ENCODE measurements at regions not wholly inside any gene's neighbourhood (a gene's known extent, or its start where the extent isn't known, plus 50 kb on each side); places are given as distances from the start of the nearest gene placed in this dataset.

DNA sequence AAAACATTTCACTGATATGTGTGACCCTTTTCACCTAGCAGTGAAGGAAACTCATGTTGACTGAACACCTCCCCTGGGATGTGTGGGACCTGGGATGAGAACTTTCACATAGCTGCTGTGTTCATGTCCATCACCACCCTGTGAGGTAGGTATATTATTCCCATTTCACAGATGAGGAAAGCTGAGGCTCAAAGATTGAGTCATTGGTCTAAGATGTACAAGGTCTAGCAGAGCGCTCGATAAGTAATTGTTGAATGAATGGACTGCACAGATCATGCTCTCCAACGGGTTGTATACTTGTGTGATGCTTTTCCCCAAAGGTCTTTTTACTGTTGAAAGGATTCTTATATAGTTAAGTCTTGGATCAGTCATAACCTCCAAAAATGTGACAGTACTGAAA lies 75.6 kb upstream of the TSC22D1 start:
- H3K4me2 ChIP-seq (ENCODE audit: low read length), result no peak overlapping the region
- POLR2A ChIA-PET (ENCODE audit: unreplicated experiment), result no interaction called here
- H3K9ac ChIP-seq (ENCODE audit: low read length), result no peak overlapping the region
- BruUV-seq (replicated peaks), result no TSS peak
- no peak overlapping the region for H2AFZ ChIP-seq (ENCODE audit: low read length)
- no peaks in the 10 kb centered on the region for H3K79me2 ChIP-seq (ENCODE audit: low read length)
- H3K9me2 ChIP-seq (replicated peaks; ENCODE audit: low read length), result no peaks in the 10 kb centered on the region
- TF ChIP-seq, protein P1, sequence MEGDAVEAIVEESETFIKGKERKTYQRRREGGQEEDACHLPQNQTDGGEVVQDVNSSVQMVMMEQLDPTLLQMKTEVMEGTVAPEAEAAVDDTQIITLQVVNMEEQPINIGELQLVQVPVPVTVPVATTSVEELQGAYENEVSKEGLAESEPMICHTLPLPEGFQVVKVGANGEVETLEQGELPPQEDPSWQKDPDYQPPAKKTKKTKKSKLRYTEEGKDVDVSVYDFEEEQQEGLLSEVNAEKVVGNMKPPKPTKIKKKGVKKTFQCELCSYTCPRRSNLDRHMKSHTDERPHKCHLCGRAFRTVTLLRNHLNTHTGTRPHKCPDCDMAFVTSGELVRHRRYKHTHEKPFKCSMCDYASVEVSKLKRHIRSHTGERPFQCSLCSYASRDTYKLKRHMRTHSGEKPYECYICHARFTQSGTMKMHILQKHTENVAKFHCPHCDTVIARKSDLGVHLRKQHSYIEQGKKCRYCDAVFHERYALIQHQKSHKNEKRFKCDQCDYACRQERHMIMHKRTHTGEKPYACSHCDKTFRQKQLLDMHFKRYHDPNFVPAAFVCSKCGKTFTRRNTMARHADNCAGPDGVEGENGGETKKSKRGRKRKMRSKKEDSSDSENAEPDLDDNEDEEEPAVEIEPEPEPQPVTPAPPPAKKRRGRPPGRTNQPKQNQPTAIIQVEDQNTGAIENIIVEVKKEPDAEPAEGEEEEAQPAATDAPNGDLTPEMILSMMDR (conservative IDR thresholded peaks at IDR 0.05; ENCODE audit: low read depth, low read length), result no peak
- no peak for TF ChIP-seq EZH2 (IDR thresholded peaks at IDR 0.05; ENCODE audit: low read length, unreplicated experiment)
- TF ChIP-seq EZH2phosphoT487 (IDR thresholded peaks at IDR 0.05; ENCODE audit: borderline replicate concordance, low read length), result no peak
- intact Hi-C loops (cut with micrococcal nuclease), result no loop called here
- no peak overlapping the region for H3K27ac ChIP-seq (ENCODE audit: low read length)
- H3K4me3 ChIP-seq (ENCODE audit: low read length), result no peak overlapping the region
- no peaks in the 10 kb centered on the region for H3K27me3 ChIP-seq (ENCODE audit: low read length)
- CTCF ChIA-PET, result no interaction called here
- ATAC-seq (no peak), DNase-seq (no peak)
- no peaks in the 10 kb centered on the region for H3K9me3 ChIP-seq (ENCODE audit: low read length)
- no peaks in the 10 kb centered on the region for H3F3A ChIP-seq (ENCODE audit: low read length, unreplicated experiment)
- H4K20me1 ChIP-seq (ENCODE audit: low read length), result no peaks in the 10 kb centered on the region
- H3K4me1 ChIP-seq (ENCODE audit: insufficient read depth, low read length), result 0 out of 2 replicates have a peak, but pooled peaks cover 4% of the 10 kb centered on the region
- H3K36me3 ChIP-seq (ENCODE audit: low read depth, low read length), result no peaks in the 10 kb centered on the region

DNA sequence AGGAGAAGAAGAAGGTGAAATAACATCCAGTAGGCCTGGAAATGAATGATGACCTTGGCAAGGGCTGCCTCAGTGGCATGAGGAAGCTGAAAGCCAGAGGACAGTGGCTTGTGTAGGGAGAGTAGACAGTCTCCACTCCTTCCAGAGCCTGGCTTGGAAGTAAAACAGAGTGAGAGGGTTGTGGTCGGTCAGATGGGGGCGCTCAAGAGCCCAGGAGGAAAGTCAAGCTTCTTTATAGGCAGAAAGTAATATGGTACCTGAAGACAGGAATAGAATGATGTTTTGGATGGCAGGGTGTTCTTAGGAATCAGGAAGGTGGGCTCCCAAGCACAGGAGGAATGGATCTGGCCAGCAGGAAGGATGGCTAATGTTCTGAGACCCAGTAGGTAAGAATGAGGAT lies 75.1 kb upstream of the TSC22D1 start:
- Histone ChIP-seq H3K4me1 (ENCODE audit: insufficient read depth, low read length) (0 out of 2 replicates have a peak, but pooled peaks cover 4% of the 10 kb centered on the region), H3K27me3 (ENCODE audit: low read length) (no peaks in the 10 kb centered on the region), H3K36me3 (ENCODE audit: low read depth, low read length) (no peaks in the 10 kb centered on the region), H3K4me3 (ENCODE audit: low read length) (no peak overlapping the region), H3F3A (ENCODE audit: low read length, unreplicated experiment) (no peaks in the 10 kb centered on the region), H3K27ac (ENCODE audit: low read length) (no peak overlapping the region), H3K79me2 (ENCODE audit: low read length) (no peaks in the 10 kb centered on the region), H3K9me2 (replicated peaks; ENCODE audit: low read length) (no peaks in the 10 kb centered on the region), H3K9ac (ENCODE audit: low read length) (no peak overlapping the region), H3K4me2 (ENCODE audit: low read length) (no peak overlapping the region), H2AFZ (ENCODE audit: low read length) (no peak overlapping the region), H3K9me3 (ENCODE audit: low read length) (no peaks in the 10 kb centered on the region), H4K20me1 (ENCODE audit: low read length) (no peaks in the 10 kb centered on the region)
- TF ChIP-seq, protein P1 (conservative IDR thresholded peaks at IDR 0.05; ENCODE audit: low read depth, low read length), result no peak
- TF ChIP-seq EZH2 (IDR thresholded peaks at IDR 0.05; ENCODE audit: low read length, unreplicated experiment) (no peak), EZH2phosphoT487 (IDR thresholded peaks at IDR 0.05; ENCODE audit: borderline replicate concordance, low read length) (no peak)
- ATAC-seq (no peak), DNase-seq (no peak)
- POLR2A ChIA-PET (ENCODE audit: unreplicated experiment), result no interaction called here
- CTCF ChIA-PET, result no interaction called here
- intact Hi-C loops (cut with micrococcal nuclease), result no loop called here
- BruUV-seq (replicated peaks), result no TSS peak

GRCh38 chr13:44649834-44650233 lies 73.7 kb upstream of the TSC22D1 start:
- H3K27me3 ChIP-seq (ENCODE audit: low read length), result no peaks in the 10 kb centered on the region
- no peaks in the 10 kb centered on the region for H3K9me3 ChIP-seq (ENCODE audit: low read length)
- ChIA-PET POLR2A (ENCODE audit: unreplicated experiment) (no interaction called here), CTCF (no interaction called here)
- no peaks in the 10 kb centered on the region for H3K36me3 ChIP-seq (ENCODE audit: low read depth, low read length)
- intact Hi-C loops (cut with micrococcal nuclease), result no loop called here
- H3K4me3 ChIP-seq (ENCODE audit: low read length), result no peak overlapping the region
- no peak overlapping the region for H3K27ac ChIP-seq (ENCODE audit: low read length)
- TF ChIP-seq, protein P1 (conservative IDR thresholded peaks at IDR 0.05; ENCODE audit: low read depth, low read length), result no peak
- no peak for TF ChIP-seq EZH2phosphoT487 (IDR thresholded peaks at IDR 0.05; ENCODE audit: borderline replicate concordance, low read length)
- TF ChIP-seq EZH2 (IDR thresholded peaks at IDR 0.05; ENCODE audit: low read length, unreplicated experiment), result no peak
- H3K9me2 ChIP-seq (replicated peaks; ENCODE audit: low read length), result no peaks in the 10 kb centered on the region
- ATAC-seq, result no peak
- H2AFZ ChIP-seq (ENCODE audit: low read length), result no peak overlapping the region
- H3K9ac ChIP-seq (ENCODE audit: low read length), result no peak overlapping the region
- no peak for DNase-seq
- H3K4me2 ChIP-seq (ENCODE audit: low read length), result no peak overlapping the region
- H3F3A ChIP-seq (ENCODE audit: low read length, unreplicated experiment), result no peaks in the 10 kb centered on the region
- no TSS peak for BruUV-seq (replicated peaks)
- no peaks in the 10 kb centered on the region for H4K20me1 ChIP-seq (ENCODE audit: low read length)
- no peaks in the 10 kb centered on the region for H3K79me2 ChIP-seq (ENCODE audit: low read length)
- H3K4me1 ChIP-seq (ENCODE audit: insufficient read depth, low read length), result no peaks in the 10 kb centered on the region

Data from PC-3 (cell line).